MM.1S (cell line): ENCODE measurements at regions not wholly inside any gene's neighbourhood (a gene's known extent, or its start where the extent isn't known, plus 50 kb on each side); places are given as distances from the start of the nearest gene placed in this dataset.

ENCODE experiments used
- CTCF ChIP-seq: fragments of 300-600 bp; sonication (generic); IDR thresholded peaks from 2 replicates; pipeline ENCODE4 v1.5.1; 2016; ENCODE audit warnings: antibody characterized with exemption, low read length, mixed read lengths
- EZH2 ChIP-seq: fragments of 300-600 bp; sonication (generic); optimal IDR thresholded peaks from 2 replicates; pipeline ENCODE3; 2017; ENCODE audit warnings: low read depth, mild to moderate bottlenecking, antibody characterized with exemption, low read length, mixed read lengths
- EZH2phosphoT487 ChIP-seq: fragments of 300-600 bp; sonication (generic); IDR thresholded peaks from 2 replicates; pipeline ENCODE4 v1.6.1; 2018; ENCODE audit warnings: antibody characterized with exemption, low read length

- TF ChIP-seq CTCF (no peak), EZH2 (no peak), EZH2phosphoT487 (no peak)
Observed at GRCh38 chr3:69435274-69436265, 49.7 kb upstream of the FRMD4B start.
